WERI-Rb-1 (cell line): ENCODE measurements at regions not wholly inside any gene's neighbourhood (a gene's known extent, or its start where the extent isn't known, plus 50 kb on each side); places are given as distances from the start of the nearest gene placed in this dataset.

ENCODE experiments used
- DNase-seq: peaks from one replicate; pipeline ENCODE4 v3.0.0-alpha.2; 2020
- H3K27ac ChIP-seq: fragments of 250-450 bp; sonication (Bioruptor Pico); 2 replicates; pipeline ENCODE4 v1.5.1; 2020; ENCODE audit warnings: mild to moderate bottlenecking, moderate library complexity
- H3K27me3 ChIP-seq: fragments of 250-450 bp; sonication (Bioruptor Pico); 2 replicates; pipeline ENCODE4 v1.5.1; 2021; ENCODE audit warnings: mild to moderate bottlenecking, low read depth, moderate library complexity; ENCODE audit not compliant: insufficient read depth, severe bottlenecking
- H3K36me3 ChIP-seq: fragments of 250-450 bp; sonication (Bioruptor Pico); 2 replicates; pipeline ENCODE4 v1.5.1; 2020; ENCODE audit warnings: mild to moderate bottlenecking, moderate library complexity
- H3K4me3 ChIP-seq: 2 replicates; pipeline ENCODE4 v1.5.1; 2011; ENCODE audit warnings: low read depth, mild to moderate bottlenecking, control low read depth, low read length
- H3K9me3 ChIP-seq: fragments of 250-450 bp; sonication (Bioruptor Pico); 2 replicates; pipeline ENCODE4 v1.5.1; 2021; ENCODE audit warnings: mild to moderate bottlenecking, moderate library complexity; ENCODE audit not compliant: severe bottlenecking
- CTCF ChIP-seq: IDR thresholded peaks from 2 replicates; pipeline ENCODE4 v1.5.1; 2011; ENCODE audit warnings: low read depth, mild to moderate bottlenecking, control low read depth, inconsistent platforms, low read length

- H3K36me3 ChIP-seq: no peaks in the 10 kb centered on the region
- H3K4me3 ChIP-seq: no peak overlapping the region
- no peak for TF ChIP-seq CTCF
- no peak for DNase-seq
- no peak overlapping the region for H3K27ac ChIP-seq
- no peaks in the 10 kb centered on the region for H3K27me3 ChIP-seq
- H3K9me3 ChIP-seq: no peaks in the 10 kb centered on the region
Observed at GRCh38 chr4:100593935-100594334, 76.1 kb upstream of the EMCN start.

GRCh38 chr4:100591161-100591876, 73.5 kb upstream of the EMCN start:
- TF ChIP-seq CTCF: no peak
- DNase-seq: no peak
- H3K27ac ChIP-seq: no peak overlapping the region

GRCh38 chr4:100590325-100590724, 72.5 kb upstream of the EMCN start:
- no peaks in the 10 kb centered on the region for H3K36me3 ChIP-seq
- DNase-seq: no peak
- no peaks in the 10 kb centered on the region for H3K27me3 ChIP-seq
- no peak overlapping the region for H3K27ac ChIP-seq
- no peaks in the 10 kb centered on the region for H3K9me3 ChIP-seq
- H3K4me3 ChIP-seq: no peak overlapping the region
- TF ChIP-seq CTCF: no peak

More at GRCh38 chr4:100591161-100591876, 73.5 kb upstream of the EMCN start:
- H3K9me3 ChIP-seq: no peaks in the 10 kb centered on the region
- H3K27me3 ChIP-seq: no peaks in the 10 kb centered on the region
- H3K4me3 ChIP-seq: no peak overlapping the region
- H3K36me3 ChIP-seq: no peaks in the 10 kb centered on the region

GRCh38 chr4:100588076-100588475, 70.3 kb upstream of the EMCN start:
- no peak for TF ChIP-seq CTCF
- no peak overlapping the region for H3K27ac ChIP-seq
- no peaks in the 10 kb centered on the region for H3K27me3 ChIP-seq
- no peaks in the 10 kb centered on the region for H3K36me3 ChIP-seq
- DNase-seq: no peak
- no peak overlapping the region for H3K4me3 ChIP-seq
- H3K9me3 ChIP-seq: no peaks in the 10 kb centered on the region

GRCh38 chr4:100582146-100582545, 64.3 kb upstream of the EMCN start:
- DNase-seq: no peak
- Histone ChIP-seq H3K27ac (no peak overlapping the region), H3K36me3 (no peaks in the 10 kb centered on the region), H3K27me3 (no peaks in the 10 kb centered on the region), H3K4me3 (no peak overlapping the region), H3K9me3 (no peaks in the 10 kb centered on the region)
- no peak for TF ChIP-seq CTCF

GRCh38 chr4:100581337-100581736, 63.5 kb upstream of the EMCN start:
- Histone ChIP-seq H3K36me3 (no peaks in the 10 kb centered on the region), H3K27me3 (no peaks in the 10 kb centered on the region), H3K4me3 (no peak overlapping the region), H3K9me3 (no peaks in the 10 kb centered on the region), H3K27ac (no peak overlapping the region)
- DNase-seq: no peak
- no peak for TF ChIP-seq CTCF
